Spleen (tissue), 7 donors: ENCODE measurements at regions not wholly inside any gene's neighbourhood (a gene's known extent, or its start where the extent isn't known, plus 50 kb on each side); places are given as distances from the start of the nearest gene placed in this dataset.

Experiments
- CTCF ChIP-seq, 11 experiments: fragments of 200-600 bp in 7 of 11; fragments of 450-650 bp in 4 of 11; sonication (generic) in 4 of 11; IDR thresholded peaks in 8 of 11; conservative IDR thresholded peaks in 3 of 11; 1 replicate in 7 of 11; 2 replicates in 4 of 11; pipeline versions ENCODE4 v1.4.0 to v1.8.0; 2016 to 2021; ENCODE audit warnings: antibody characterized with exemption in 11 of 11, inconsistent platforms in 4 of 11, mild to moderate bottlenecking in 1 of 11
- POLR2A ChIP-seq, 3 donors: fragments of 450-650 bp; IDR thresholded peaks; one replicate each; pipeline ENCODE4 v1.5.1; 2017; ENCODE audit warnings: antibody characterized with exemption in 3 of 3, mild to moderate bottlenecking in 1 of 3
- POLR2AphosphoS5 ChIP-seq, 3 donors: sonication (generic); formaldehyde crosslinking; IDR thresholded peaks; one replicate each; pipeline ENCODE4 v1.5.1; 2017; ENCODE audit warnings: antibody characterized with exemption in 3 of 3
- donor health status: DM: no; HTN: no; CAD: no; lungs with moderate emphysema.
- donor health status: DM: no; HTN: no; CAD: no.
- donor health status: DM: no; HTN: no; CAD: no.

DNA sequence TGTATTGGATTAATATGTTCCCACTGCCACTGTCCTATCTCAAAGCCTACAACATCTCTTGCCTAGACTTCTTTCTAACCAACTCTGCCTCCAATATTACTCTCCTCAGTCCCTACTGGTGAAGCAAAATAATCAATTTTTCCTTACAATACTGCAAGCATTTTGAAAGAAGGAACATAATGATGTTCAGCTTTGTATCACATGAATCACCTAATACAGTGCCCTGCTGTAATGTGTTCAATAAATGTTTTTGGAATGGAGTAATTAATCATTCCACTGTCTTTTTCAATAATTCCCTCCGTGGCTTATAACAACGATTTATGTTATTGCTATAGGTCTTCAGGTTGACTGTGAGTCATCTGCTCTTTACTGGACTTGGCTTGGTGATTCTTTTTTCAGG, 356.4 kb downstream of the TDRD15 start:
- TF ChIP-seq CTCF (IDR thresholded peaks at IDR 0.05 in 8 of 11, conservative IDR thresholded peaks at IDR 0.05 in 3 of 11), result no peak
- no peak for TF ChIP-seq POLR2A (IDR thresholded peaks at IDR 0.05)
- TF ChIP-seq POLR2AphosphoS5 (IDR thresholded peaks at IDR 0.05), result no peak
